LHCN-M2 (cell line): ENCODE measurements at regions not wholly inside any gene's neighbourhood (a gene's known extent, or its start where the extent isn't known, plus 50 kb on each side); places are given as distances from the start of the nearest gene placed in this dataset.

Experiments
- DNase-seq: peaks from one replicate; pipeline ENCODE4 v3.0.0-alpha.2; 2012; ENCODE audit warnings: low read depth

- DNase-seq, result no peak
These were observed 54.1 kb upstream of the PIK3C2G start for GRCh38 chr12:18207266-18207665.

- DNase-seq, result no peak
These were observed 55.1 kb upstream of the PIK3C2G start for GRCh38 chr12:18206198-18206597.

- DNase-seq, result no peak
These were observed 57.3 kb upstream of the PIK3C2G start for GRCh38 chr12:18204053-18204452.

GRCh38 chr12:18192119-18192518 is 69.2 kb upstream of the PIK3C2G start:
- no peak for DNase-seq

GRCh38 chr12:18183141-18183540 is 78.2 kb upstream of the PIK3C2G start:
- no peak for DNase-seq

- peak; percentile 66 for DNase-seq
These were observed 81.6 kb upstream of the RERGL start for GRCh38 chr12:18171571-18171970.

- no peak for DNase-seq
These were observed 78.0 kb upstream of the RERGL start for GRCh38 chr12:18168016-18168415.

GRCh38 chr12:18165889-18166288 is 75.9 kb upstream of the RERGL start:
- peak; percentile 17 for DNase-seq

GRCh38 chr12:18165422-18165871 is 75.5 kb upstream of the RERGL start:
- peak; percentile 64 for DNase-seq

- DNase-seq, result no peak
These were observed 70.9 kb upstream of the RERGL start for GRCh38 chr12:18160901-18161300.

- peak; percentile 39 for DNase-seq
These were observed 69.0 kb upstream of the RERGL start for GRCh38 chr12:18158774-18159557.

GRCh38 chr12:18153826-18154225 is 63.8 kb upstream of the RERGL start:
- no peak for DNase-seq

- no peak for DNase-seq
These were observed 61.0 kb upstream of the RERGL start for GRCh38 chr12:18151036-18151435.

- DNase-seq, result no peak
These were observed 59.0 kb upstream of the RERGL start for GRCh38 chr12:18148961-18149360.

GRCh38 chr12:18146363-18146762 is 56.4 kb upstream of the RERGL start:
- DNase-seq, result no peak

GRCh38 chr12:18145924-18146323 is 55.9 kb upstream of the RERGL start:
- DNase-seq, result no peak

- peak; percentile 47 for DNase-seq
These were observed 51.3 kb upstream of the RERGL start for GRCh38 chr12:18141048-18141982.

GRCh38 chr12:18139989-18140596 is 50.1 kb upstream of the RERGL start:
- DNase-seq, result peak; percentile 37
